Activated CD4-positive, alpha-beta memory T cell treated with anti-CD3 and anti-CD28 coated beads for 36 hours (primary cell): ENCODE measurements at regions not wholly inside any gene's neighbourhood (a gene's known extent, or its start where the extent isn't known, plus 50 kb on each side); places are given as distances from the start of the nearest gene placed in this dataset.
"Not testable (repeated sequence)": the region's sequence is repeated elsewhere in the genome, so short reads cannot be mapped to it uniquely, and the experiment has no call there.

Experiments used
- CTCF ChIA-PET: fragments of 350-600 bp; sonication (Branson Sonifier 250); formaldehyde crosslinking; loops from one replicate; lab custom pipeline; 2021; ENCODE audit warnings: antibody characterized with exemption, inconsistent platforms; lab: Charles Lee
- POLR2A ChIA-PET: fragments of 350-600 bp; sonication (Branson Sonifier 250); formaldehyde crosslinking; loops from one replicate; lab custom pipeline; 2021; ENCODE audit warnings: antibody characterized with exemption; lab: Charles Lee
- DNase-seq: peaks from one replicate; pipeline ENCODE4 v3.0.0-alpha.2; 2020
- H3K27ac Mint-ChIP-seq: one replicate; pipeline ENCODE4 v1.8.0; 2021; ENCODE audit warnings: mixed read lengths
- H3K27me3 Mint-ChIP-seq: one replicate; pipeline ENCODE4 v1.8.0; 2021; ENCODE audit warnings: mixed read lengths
- H3K36me3 Mint-ChIP-seq: one replicate; pipeline ENCODE4 v1.8.0; 2021; ENCODE audit warnings: mixed read lengths
- H3K4me1 Mint-ChIP-seq: one replicate; pipeline ENCODE4 v1.8.0; 2021; ENCODE audit warnings: low read depth, mixed read lengths
- H3K4me3 Mint-ChIP-seq: one replicate; pipeline ENCODE4 v1.8.0; 2021; ENCODE audit warnings: mild to moderate bottlenecking, mixed read lengths
- H3K9me3 Mint-ChIP-seq: one replicate; pipeline ENCODE4 v1.8.0; 2021; ENCODE audit warnings: mixed read lengths
- intact Hi-C: fragments of 100-400 bp; cut with micrococcal nuclease; formaldehyde crosslinking; loops from one replicate; pipeline ENCODE4 v1.15.1; 2023

- H3K36me3 Mint-ChIP-seq, intact Hi-C loops, CTCF ChIA-PET, H3K9me3 Mint-ChIP-seq, H3K4me3 Mint-ChIP-seq, DNase-seq, H3K4me1 Mint-ChIP-seq, POLR2A ChIA-PET, H3K27me3 Mint-ChIP-seq, H3K27ac Mint-ChIP-seq: not testable (repeated sequence)
Measured at GRCh38 chr10:42232955-42233354, 405.4 kb downstream of the ZNF33B start.

GRCh38 chr10:42230812-42231211 lies 407.6 kb downstream of the ZNF33B start:
- peaks cover 29% of the 10 kb centered on the region for H3K9me3 Mint-ChIP-seq
- DNase-seq, CTCF ChIA-PET, H3K4me1 Mint-ChIP-seq, H3K27me3 Mint-ChIP-seq, H3K36me3 Mint-ChIP-seq, H3K27ac Mint-ChIP-seq, POLR2A ChIA-PET, intact Hi-C loops, H3K4me3 Mint-ChIP-seq: not testable (repeated sequence)

- CTCF ChIA-PET, POLR2A ChIA-PET, H3K27me3 Mint-ChIP-seq, intact Hi-C loops, DNase-seq, H3K27ac Mint-ChIP-seq, H3K4me3 Mint-ChIP-seq, H3K4me1 Mint-ChIP-seq, H3K36me3 Mint-ChIP-seq: not testable (repeated sequence)
- H3K9me3 Mint-ChIP-seq: peaks cover 29% of the 10 kb centered on the region
Measured at GRCh38 chr10:42230115-42230514, 408.3 kb downstream of the ZNF33B start.

- H3K27ac Mint-ChIP-seq, H3K4me3 Mint-ChIP-seq, intact Hi-C loops, H3K36me3 Mint-ChIP-seq, H3K4me1 Mint-ChIP-seq, CTCF ChIA-PET, POLR2A ChIA-PET, DNase-seq, H3K27me3 Mint-ChIP-seq: not testable (repeated sequence)
- peaks cover 29% of the 10 kb centered on the region for H3K9me3 Mint-ChIP-seq
Measured at GRCh38 chr10:42227859-42228258, 410.5 kb downstream of the ZNF33B start.

GRCh38 chr10:42193588-42193987 lies 444.8 kb downstream of the ZNF33B start:
- DNase-seq, H3K9me3 Mint-ChIP-seq, H3K36me3 Mint-ChIP-seq, H3K4me1 Mint-ChIP-seq, CTCF ChIA-PET, H3K4me3 Mint-ChIP-seq, H3K27ac Mint-ChIP-seq, POLR2A ChIA-PET, intact Hi-C loops: not testable (repeated sequence)
- peaks cover 10% of the 10 kb centered on the region for H3K27me3 Mint-ChIP-seq

- H3K36me3 Mint-ChIP-seq, POLR2A ChIA-PET: not testable (repeated sequence)
- DNase-seq: peak; percentile 22
Measured at GRCh38 chr10:42192450-42192849, 445.9 kb downstream of the ZNF33B start.

GRCh38 chr10:42187501-42188195 lies 450.7 kb downstream of the ZNF33B start:
- DNase-seq, H3K9me3 Mint-ChIP-seq, POLR2A ChIA-PET, intact Hi-C loops, H3K27me3 Mint-ChIP-seq, H3K4me1 Mint-ChIP-seq, CTCF ChIA-PET, H3K4me3 Mint-ChIP-seq, H3K36me3 Mint-ChIP-seq, H3K27ac Mint-ChIP-seq: not testable (repeated sequence)

More at GRCh38 chr10:42192450-42192849, 445.9 kb downstream of the ZNF33B start:
- H3K4me3 Mint-ChIP-seq, H3K9me3 Mint-ChIP-seq, H3K4me1 Mint-ChIP-seq, H3K27ac Mint-ChIP-seq, CTCF ChIA-PET, intact Hi-C loops: not testable (repeated sequence)
- H3K27me3 Mint-ChIP-seq: peaks cover 10% of the 10 kb centered on the region

- POLR2A ChIA-PET, H3K36me3 Mint-ChIP-seq, H3K4me3 Mint-ChIP-seq: not testable (repeated sequence)
Measured at GRCh38 chr10:42177793-42178689, 460.3 kb downstream of the ZNF33B start.

GRCh38 chr10:42177077-42177792 lies 461.1 kb downstream of the ZNF33B start:
- no peak overlapping the region for H3K4me3 Mint-ChIP-seq
- H3K27ac Mint-ChIP-seq: no peak overlapping the region
- no peak for DNase-seq
- H3K36me3 Mint-ChIP-seq: peaks cover 5% of the 10 kb centered on the region
- peaks cover 2% of the 10 kb centered on the region for H3K4me1 Mint-ChIP-seq
- H3K9me3 Mint-ChIP-seq: peaks cover 9% of the 10 kb centered on the region
- peaks cover 35% of the 10 kb centered on the region for H3K27me3 Mint-ChIP-seq
- CTCF ChIA-PET: no interaction called here
- POLR2A ChIA-PET: no interaction called here
- intact Hi-C loops: no loop called here

More at GRCh38 chr10:42177793-42178689, 460.3 kb downstream of the ZNF33B start:
- H3K4me1 Mint-ChIP-seq, DNase-seq, H3K27ac Mint-ChIP-seq, intact Hi-C loops, H3K9me3 Mint-ChIP-seq, CTCF ChIA-PET: not testable (repeated sequence)
- H3K27me3 Mint-ChIP-seq: peaks cover 36% of the 10 kb centered on the region

- POLR2A ChIA-PET: no interaction called here
- H3K27me3 Mint-ChIP-seq: peaks cover 2% of the 10 kb centered on the region
- DNase-seq: no peak
- H3K4me1 Mint-ChIP-seq: no peaks in the 10 kb centered on the region
- no peak overlapping the region for H3K27ac Mint-ChIP-seq
- CTCF ChIA-PET: no interaction called here
- peaks cover 21% of the 10 kb centered on the region for H3K9me3 Mint-ChIP-seq
- intact Hi-C loops: no loop called here
- peaks cover 6% of the 10 kb centered on the region for H3K36me3 Mint-ChIP-seq
- H3K4me3 Mint-ChIP-seq: no peak overlapping the region
Measured at GRCh38 chr10:42150428-42151061, 487.8 kb downstream of the ZNF33B start.

- Mint-ChIP-seq H3K27me3 (peaks cover 2% of the 10 kb centered on the region), H3K4me1 (no peaks in the 10 kb centered on the region), H3K4me3 (no peak overlapping the region), H3K36me3 (peaks cover 6% of the 10 kb centered on the region), H3K27ac (no peak overlapping the region), H3K9me3 (peaks cover 18% of the 10 kb centered on the region)
- ChIA-PET CTCF (no interaction called here), POLR2A (no interaction called here)
- intact Hi-C loops: no loop called here
- no peak for DNase-seq
Measured at GRCh38 chr10:42149722-42150427, 488.5 kb downstream of the ZNF33B start.
